Activated CD4-positive, alpha-beta T cell treated with anti-CD3 and anti-CD28 coated beads, Interleukin-10, Interleukin-2, amounts not matched to agents 100 ng/mL and 50 ng/mL, durations not matched to agents 16 hours and 8 hours (primary cell): ENCODE measurements at regions not wholly inside any gene's neighbourhood (a gene's known extent, or its start where the extent isn't known, plus 50 kb on each side); places are given as distances from the start of the nearest gene placed in this dataset.
A peak's percentile ranks its signal among the peaks of the same experiment; 100 is the strongest.

ENCODE experiments used
- DNase-seq: peaks from one replicate; pipeline ENCODE4 v3.0.0-alpha.2; 2020

DNA sequence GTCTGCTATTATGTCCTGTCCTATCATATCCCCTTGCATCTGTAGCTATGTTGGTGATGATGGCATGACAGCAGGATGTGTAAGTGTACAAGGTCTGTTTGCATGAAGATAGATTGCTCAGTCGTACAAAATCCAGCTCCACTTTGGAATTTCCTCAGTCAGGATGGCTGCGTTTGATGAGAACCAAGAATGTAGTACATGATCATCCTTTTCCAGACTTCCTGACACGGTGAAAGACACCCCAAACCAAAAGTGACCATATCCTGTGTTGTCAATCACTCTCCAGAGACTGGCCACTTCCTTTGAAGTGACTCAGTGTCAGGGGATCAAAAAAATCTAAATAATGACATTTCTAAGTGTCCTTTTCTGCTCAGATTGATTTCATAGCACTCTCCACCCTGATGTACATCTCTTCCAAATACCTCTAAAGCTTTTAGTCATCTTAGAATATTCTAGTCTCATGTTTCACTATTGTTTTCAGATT, 213.4 kb downstream of the PLK2 start:
- DNase-seq = no peak

DNA sequence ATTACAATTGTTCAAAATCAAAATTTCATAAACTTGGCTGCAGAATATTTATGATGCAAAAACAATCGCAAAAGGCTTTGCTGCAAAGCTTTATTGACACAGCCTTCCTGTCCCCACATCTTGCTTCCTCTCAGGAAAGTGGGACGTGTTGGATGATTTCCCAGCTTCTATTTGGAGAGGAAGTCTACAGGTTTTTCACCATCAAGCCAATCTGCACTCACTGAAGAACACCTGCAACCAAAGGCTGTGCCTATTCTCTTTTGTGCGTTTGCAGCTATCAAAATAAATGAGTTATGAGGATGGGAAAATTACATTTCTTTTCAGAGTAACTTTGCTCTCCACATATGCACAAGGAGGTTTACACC, 214.4 kb downstream of the PLK2 start:
- DNase-seq = no peak

DNA sequence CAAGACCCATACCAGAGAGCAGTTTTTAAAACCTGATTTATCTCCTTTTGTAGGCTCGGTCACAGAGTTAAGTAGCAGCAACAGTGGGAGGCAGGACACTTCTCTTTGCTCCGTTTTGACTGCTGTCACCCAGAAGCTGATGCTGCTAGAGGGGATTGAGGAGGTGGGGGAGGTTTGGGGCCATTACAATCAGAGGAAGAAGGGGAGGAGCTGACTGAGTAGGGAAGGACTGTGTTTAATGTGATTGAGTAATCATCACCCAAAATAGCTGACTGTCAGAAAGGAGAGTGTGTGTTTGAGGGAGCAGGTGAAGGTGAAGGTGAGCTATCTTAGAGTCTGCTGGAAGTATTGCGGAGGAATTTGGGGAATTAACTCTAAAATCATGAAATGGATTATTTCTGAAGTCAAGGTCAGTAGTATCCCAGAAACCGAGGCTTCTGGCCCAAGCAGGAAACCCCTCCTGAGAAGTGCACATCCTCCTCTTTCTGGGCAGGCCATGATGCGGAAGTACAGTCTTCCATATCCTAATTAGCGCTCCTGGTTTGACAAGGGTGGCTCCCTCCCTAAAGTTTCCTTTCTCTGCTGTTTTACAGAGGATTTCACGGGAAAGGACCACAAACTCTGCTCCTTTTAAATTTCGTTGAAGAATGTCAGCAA, 214.9 kb downstream of the PLK2 start:
- no peak for DNase-seq

DNA sequence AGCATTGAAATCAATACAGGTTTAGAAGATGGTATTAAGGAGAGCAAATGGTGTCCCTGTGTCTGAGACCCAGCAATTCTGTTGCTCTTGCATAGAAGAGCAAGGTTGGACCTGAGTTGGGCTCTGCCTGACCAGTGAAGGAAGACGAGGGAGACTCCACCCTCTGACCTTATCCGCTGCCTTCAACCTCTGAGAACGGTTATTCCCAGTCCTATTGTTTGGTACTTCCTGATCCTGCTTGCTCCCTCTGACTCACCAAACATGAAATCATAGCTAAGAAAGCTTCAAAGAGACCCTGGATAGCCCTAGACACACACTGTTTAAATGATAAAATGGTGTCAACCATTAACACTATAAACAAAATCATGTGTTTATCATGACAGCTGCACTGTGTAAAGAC, 218.5 kb downstream of the PLK2 start:
- no peak for DNase-seq

DNA sequence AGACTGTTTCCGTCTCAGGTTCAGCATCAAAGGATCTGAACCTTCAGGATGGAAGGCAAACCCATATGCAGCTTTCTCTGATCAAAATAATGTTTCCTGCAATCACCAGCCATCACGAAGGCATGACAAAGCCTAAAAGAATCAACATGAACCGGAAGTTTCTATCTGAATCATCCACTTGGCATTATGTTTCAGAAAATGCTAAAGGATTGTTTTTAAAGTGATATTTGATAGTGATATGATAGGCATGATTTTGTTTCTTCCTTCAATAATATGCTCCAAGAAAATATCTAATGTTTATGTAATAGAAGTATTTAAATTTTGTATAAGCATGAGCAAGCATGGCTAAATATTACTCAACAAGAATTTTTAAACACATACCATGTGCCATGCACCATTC, 219.6 kb downstream of the PLK2 start:
- no peak for DNase-seq

DNA sequence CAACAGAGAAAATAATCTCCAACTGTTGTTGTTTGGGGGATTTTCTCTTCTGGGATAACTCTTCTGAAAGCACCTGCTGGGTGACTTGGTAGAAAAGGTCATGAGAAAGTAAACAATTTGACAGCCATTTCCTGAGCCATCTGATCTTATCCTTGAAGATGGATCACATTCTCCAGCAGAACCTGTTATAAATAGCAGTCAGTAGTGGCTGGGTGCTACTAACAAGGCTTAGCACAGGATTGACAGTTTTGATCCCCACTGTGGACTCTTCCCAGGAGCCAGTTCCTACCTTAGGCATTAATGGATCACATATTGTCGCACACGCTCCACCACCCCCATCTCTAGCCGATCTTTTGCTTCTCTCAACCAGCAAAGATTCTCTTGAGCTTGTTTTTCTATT, 220.2 kb downstream of the PLK2 start:
- DNase-seq = no peak

DNA sequence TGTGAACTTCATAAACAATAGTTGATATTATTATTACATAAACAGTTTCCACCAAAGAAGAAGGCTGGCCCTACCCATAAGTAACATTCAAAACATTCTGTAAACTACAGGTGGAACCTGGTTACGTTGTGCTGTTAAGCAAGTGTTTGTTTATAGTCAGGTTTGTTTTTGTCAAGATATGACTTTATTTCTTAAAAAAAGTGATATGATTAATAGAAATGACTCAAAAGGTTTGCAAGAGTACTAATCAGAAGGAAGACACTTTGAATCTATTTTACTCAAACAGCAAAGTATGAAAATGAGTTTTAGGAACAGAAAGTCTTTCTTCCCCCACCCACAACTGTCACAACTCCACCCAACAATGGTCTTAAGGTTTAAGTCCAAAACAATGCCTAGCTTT, 220.8 kb downstream of the PLK2 start:
- DNase-seq = peak; percentile 5

DNA sequence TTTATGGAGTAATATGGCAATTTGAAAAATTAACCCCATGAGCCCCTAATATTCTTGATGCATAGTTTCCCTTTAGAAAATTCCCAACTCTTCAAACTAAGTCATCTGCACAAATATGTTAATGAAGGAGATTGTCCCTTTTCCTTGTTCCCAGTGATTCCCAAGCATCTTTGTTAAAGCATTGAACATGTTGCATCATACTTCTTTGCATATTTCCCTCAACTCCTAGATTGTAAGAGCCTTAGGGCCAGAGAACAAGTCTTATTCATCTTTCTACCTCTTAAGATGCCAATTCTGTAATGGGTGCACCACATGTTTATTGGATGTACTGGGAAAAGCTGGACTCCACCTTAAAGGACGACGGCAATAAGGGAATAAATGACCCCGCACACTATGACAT, 223.4 kb downstream of the PLK2 start:
- DNase-seq = no peak

DNA sequence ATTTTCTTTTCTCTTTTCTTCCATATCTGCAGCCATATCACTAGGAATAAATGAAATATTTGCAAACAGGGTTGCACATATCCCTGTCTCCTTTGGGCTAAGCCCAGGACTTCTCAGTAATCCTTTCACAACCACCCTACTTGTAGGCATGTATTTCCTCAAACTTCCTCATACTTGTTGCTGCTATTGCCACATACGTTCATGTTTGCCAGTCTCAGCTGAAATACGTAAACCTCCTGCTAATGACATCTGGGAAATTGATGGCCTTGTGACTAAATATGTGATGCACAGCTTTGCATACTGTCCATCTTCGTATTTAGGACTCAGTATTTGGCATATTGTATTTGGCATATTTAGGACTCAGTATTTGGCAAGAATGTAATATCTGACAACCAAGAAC, 224.6 kb downstream of the PLK2 start:
- no peak for DNase-seq

DNA sequence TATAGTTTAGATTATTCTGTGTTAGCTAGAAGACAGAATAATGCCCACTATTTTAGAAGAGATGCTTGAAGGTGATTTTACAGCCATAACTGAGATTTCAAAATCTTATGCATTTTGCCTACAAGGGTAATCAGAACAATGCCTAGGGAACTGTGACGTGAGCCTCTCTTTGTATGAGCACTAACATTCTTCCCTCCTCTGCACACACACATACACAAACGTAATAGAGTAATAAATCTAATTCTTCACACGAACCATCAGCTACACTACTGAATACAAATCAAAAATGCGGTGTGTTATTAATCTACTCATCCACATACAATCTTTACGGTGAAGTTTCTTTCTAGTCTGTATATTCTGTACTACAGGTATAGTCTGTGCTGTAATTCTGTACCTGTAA, 227.8 kb downstream of the PLK2 start:
- no peak for DNase-seq

DNA sequence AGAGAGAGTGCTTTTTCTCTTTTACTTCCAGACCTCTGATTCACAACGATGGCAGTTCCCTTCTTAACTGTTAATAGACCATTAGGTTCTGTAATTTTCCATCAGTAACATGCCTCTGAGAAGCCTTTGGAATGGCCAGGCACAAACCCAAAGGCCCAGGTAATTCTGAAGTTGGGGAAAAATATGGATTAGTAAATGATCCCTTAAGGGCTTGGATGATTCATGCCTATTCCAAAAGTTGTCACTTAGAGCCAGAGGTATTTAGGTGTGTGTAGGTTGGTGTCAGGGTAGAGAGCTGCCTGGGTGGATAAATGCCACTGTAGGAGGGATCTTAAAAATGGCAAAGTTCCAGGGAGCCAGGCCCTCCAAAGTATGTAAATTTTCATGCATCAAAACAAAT, 228.8 kb downstream of the PLK2 start:
- DNase-seq = no peak

DNA sequence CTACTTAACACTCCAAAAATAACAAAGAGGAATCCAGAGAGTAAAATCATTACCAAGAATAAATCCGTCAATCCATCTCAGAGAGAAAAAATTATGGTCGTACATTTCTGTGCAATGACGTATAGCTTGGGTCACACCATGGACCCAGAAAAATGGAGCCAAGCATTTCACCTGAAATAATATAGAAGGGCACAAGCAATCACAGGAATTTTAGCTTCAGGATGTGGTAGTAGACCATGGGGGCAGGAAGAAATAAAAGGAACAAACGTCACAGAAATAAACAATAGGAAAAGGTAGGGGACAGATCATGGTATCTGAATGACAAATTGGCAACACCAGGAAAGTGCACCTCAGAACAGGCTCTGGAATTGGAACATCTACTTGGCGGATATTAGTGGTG, 231.0 kb downstream of the PLK2 start:
- no peak for DNase-seq

DNA sequence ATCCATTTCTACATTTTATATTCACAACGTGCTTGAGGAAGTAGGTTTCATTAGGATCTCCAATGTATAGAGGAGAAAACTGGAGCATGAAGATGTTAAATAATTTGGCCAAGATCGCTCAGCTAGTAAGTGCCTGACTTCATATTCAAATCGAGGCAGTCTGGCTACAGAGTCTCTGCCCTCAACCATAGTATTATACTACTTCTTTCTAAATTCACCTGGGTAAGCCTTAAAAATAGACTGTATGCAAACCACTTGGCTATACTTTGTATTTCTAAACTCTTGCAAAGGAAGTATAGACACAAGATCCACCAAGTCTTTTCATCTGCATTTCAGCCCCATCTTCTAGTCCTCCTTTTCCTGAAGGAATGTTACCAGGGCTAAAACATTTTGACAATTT, 232.0 kb downstream of the PLK2 start:
- DNase-seq = no peak

DNA sequence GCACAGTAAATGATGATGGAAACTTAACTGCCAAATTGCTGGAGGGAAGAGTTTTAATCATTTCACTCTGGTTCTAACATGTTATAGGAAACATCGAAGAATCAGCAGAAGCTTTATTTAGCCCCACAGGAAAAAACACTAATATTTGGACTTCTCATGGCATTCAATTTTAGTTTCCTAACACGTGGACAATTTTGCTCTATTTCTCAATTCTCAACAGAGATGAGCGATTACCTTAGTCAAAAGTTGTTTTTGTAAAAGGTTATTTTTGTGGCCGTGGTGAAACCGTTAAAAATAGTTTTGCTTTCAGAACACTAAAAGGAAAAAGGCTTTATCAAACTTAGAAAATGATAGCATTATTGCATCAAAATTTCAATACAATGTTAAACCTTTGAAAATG, 235.2 kb downstream of the PLK2 start:
- DNase-seq = no peak

DNA sequence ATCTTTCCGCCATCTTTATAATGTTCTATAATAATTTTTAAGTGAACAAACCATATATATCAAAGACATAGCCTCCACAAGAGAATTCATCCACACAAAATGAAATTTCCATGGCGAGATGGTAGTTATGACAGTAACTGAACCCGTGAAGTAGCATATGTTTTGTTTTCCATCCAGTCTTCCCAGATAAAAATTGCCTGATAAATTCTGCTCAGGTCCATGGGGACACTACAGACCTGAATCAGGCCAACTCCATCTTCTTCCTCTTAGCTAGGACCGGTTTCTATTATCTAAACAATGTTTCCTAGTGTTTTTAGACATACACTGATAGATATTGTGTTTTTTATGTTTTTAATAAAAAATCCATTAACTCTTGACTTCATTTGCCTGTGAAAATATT, 235.7 kb downstream of the PLK2 start:
- no peak for DNase-seq

DNA sequence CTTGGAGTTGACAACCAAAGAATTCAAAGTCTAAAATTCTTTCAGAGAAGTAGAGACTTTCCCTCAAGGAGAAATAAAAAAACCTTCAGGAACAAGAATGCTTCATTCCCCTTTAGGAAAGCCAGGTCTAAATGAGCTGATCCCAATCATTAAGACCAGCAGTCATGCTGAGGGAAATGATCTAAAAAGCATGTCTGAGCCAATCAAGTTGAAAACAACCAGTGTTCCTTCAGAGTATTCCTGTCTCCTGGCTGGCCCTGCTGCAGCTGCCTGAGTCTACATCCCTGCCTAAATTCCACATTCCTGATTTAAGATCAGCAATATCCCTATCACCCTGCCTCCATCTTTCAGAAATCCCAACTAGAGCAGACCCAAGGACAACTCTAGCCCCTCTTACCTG, 244.5 kb downstream of the PLK2 start:
- DNase-seq = no peak

DNA sequence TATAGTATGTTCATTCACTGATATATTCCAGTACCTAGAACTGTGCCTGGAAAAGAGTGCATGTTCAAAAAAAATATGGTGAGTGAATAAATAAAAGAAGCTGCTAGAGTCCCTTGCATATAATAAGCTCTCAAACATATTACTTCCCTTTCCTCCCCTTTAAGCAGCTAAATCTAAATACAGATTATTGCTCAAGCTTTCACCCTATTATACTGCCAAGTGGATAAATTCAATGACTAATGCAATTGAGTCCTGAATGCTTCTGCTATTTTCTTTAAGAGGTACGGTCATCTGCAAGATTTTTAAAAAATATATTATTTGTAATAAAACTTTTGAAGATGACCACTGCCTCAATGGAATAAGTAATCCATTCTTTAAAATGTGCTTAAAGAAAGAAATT, 248.4 kb downstream of the PLK2 start:
- DNase-seq = no peak

DNA sequence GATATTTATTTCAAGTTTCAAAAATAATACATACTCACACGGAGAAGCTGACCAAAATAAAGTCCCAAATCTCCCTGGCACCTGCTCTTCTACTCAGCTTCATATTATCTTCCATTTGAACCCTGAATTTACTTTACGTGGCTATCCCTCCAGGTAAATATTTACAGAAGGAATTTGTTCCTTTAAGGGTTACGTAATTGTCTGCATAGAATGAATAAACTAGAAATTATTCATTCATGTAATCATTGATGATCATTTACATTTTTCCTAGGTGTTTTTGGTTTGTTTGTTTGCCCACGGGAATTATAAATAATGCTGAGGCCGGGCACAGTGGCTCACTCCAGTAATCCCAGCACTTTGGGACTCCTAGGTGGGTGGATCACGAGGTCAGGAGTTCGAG, 251.2 kb downstream of the PLK2 start:
- DNase-seq = no peak

DNA sequence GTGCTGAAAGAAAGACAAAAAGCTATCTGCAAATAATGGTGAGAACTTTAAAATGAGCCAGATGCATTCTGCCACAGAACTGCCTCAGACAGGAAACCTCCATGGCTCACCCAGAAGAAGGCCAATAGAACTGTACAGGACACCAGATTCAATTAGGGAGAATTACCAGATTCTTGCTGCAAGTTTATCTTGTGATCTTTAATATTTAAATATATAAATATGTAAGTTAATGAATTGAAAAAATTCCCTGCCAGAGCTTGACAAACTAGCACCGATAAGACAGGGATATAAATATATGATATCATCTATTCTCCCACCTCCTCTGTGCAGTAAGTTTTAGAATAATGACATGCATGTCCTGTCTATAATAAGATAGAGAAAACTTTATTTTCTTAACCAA, 252.8 kb downstream of the PLK2 start:
- DNase-seq = no peak

DNA sequence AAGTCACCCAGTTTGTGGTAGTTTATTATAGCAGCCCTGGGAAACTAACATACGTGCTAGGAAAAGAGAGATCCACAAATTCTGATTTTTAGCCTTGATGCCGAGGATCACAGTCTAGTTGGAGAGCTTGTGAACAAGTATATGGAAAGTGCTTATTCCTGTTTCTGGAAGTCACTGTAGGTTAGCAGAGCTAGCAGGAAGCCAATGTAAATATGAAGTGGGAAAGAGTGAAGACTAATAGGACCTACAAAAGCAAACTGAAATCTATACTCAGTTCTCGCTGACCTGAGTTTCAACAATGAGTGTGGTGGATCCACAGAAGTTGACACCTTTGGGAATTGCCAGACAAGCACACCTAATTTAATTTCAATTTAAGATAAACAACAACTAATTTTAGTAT, 254.9 kb downstream of the PLK2 start:
- no peak for DNase-seq

DNA sequence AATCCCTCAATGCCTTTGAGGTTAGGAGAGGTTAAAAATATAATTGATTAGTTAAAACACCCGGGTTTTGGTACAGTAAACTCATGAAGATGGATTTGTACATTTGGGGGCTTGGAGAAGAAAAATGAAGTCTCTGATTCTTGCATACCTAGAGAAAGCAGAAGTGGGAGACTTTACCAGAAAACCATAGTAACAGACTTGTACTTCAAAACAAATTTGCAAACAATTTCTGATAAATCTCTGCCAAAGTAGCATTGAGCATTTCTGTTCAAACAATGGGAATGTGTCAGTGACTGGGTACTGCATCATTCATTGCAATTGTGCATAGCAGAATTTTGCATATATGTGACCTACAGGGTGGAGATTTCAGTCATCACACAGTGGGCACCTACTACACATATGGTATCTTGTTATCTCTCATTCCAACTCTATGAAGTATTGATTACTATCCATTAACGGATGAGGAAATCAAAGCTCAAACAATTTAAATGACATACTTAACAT, 256.9 kb downstream of the PLK2 start:
- DNase-seq = no peak

DNA sequence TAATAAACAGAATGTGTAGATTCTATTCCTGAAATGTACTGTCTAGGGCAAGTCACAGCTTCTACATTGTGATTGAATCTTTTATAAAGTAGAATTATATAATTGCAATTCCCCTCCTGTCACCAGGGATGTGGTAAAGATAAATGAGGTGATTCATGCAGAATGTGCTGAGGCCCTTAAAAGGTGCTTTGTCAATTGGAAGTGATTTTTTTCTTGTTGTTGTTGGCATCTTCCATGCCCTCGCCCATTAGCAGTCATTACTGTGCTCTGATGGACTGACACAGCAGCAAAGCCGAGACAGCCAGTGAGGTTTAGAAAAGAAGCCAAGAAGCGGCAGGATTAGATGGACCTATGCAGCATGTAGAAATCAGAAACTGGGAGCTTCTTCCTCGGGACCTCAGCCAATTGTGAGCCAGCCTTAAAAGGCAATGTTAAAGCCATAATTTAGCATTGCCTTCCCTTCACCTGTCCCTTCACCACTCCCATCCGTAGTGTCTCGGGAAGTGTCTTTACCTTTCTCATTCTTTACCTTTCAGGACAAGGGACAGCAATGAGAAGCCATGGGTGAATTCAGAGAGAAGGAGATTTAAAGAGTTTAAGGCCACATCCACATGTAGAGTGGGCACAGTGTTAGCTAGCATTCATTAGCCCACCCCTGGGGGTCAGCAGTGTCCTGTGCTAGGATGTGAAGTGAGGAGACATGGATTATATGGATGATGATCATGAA, 257.8 kb downstream of the PLK2 start:
- no peak for DNase-seq

DNA sequence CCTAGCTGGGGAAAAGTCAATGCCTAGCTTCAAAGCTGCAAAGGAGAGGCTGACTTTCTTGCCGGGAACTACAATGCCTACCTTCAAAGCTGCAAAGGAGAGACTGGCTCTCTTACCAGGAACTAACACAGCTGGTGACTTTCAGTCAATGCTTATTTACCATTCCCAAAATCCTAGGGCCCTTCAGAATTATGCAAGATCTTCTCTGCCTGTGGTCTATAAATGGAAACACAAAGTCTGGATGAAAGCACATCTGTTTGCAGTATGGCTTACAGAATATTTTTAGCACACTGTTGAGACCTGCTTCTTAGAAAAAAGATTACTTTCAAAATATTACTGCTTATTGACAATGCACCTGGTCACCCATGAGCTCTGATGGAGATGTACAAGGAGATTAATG, 259.4 kb downstream of the PLK2 start:
- no peak for DNase-seq

DNA sequence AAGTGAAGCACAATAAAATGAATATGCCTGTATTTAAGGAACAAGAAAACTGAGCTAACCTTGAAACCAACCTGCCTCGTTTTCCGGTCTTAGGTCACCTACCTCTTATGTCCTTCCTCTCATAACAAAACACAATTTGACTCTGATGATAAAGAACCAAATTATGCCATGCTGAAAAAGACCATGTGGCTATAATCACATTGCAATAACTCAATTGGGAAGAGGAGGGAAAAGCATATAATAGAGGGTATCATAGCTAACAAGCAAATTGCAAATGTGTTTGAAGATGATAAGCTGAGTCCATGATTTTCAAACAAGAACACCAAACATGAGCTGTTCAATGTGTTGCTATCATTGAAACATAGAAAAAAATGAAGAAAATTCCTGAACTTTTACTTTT, 260.8 kb downstream of the PLK2 start:
- no peak for DNase-seq

DNA sequence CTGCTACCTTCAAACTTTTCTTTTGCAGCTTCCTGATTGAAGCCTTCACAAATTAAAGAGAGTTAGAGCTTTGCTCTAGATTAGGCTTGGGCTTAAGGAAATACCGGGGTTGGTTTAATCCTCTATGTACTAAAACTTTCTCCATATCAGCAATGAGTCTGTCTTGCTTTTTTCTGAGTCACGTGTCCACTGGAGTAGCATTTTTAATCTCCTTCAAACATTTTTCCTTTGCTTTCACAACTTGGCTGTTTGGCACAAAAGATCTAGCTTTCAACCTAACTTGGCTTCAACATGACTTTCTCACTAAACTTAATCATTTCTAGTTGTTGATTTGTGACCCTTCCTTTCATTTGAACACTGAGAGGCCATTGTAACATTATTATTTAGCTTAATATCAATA, 261.6 kb downstream of the PLK2 start:
- DNase-seq = no peak
